ENCODE measurements at regions not wholly inside any gene's neighbourhood (a gene's known extent, or its start where the extent isn't known, plus 50 kb on each side); places are given as distances from the start of the nearest gene placed in this dataset.

DNA sequence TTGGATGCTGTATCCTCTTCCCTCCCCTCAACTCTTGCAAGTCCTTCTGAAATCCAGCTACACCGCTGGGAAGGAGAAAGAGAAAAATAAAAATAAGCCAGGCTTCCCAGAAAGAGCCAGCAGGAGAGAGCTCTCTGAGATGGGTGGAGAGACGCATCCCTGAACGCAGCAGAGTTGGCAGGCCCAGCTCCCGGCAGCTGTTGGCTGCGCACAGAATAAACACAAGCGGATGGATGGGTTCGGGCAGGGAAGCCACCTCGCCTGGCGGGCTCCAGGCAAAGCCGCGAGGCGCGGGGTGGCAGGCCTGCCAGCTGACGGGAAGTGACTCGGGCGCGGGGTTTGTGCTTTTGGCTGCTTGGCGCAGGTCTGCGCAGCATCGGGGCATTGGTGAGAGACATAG lies 537.7 kb downstream of the MIAT start:
- ATAC-seq (ENCODE audit: insufficient read depth, low FRiP score) (no peak), DNase-seq (peak; percentile 79 to 86 (median 82))
- TF ChIP-seq, protein P1, sequence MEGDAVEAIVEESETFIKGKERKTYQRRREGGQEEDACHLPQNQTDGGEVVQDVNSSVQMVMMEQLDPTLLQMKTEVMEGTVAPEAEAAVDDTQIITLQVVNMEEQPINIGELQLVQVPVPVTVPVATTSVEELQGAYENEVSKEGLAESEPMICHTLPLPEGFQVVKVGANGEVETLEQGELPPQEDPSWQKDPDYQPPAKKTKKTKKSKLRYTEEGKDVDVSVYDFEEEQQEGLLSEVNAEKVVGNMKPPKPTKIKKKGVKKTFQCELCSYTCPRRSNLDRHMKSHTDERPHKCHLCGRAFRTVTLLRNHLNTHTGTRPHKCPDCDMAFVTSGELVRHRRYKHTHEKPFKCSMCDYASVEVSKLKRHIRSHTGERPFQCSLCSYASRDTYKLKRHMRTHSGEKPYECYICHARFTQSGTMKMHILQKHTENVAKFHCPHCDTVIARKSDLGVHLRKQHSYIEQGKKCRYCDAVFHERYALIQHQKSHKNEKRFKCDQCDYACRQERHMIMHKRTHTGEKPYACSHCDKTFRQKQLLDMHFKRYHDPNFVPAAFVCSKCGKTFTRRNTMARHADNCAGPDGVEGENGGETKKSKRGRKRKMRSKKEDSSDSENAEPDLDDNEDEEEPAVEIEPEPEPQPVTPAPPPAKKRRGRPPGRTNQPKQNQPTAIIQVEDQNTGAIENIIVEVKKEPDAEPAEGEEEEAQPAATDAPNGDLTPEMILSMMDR (IDR thresholded peaks at IDR 0.05; ENCODE audit: control extremely low read depth, extremely low read depth): no peak
- Histone ChIP-seq H3K4me3 (no peak overlapping the region), H3K36me3 (ENCODE audit: control insufficient read depth in 4 of 4, insufficient read depth in 4 of 4, low read length in 4 of 4) (no peaks in the 10 kb centered on the region), H3K27me3 (ENCODE audit: control insufficient read depth in 3 of 3, insufficient read depth in 3 of 3, low read length in 2 of 3) (peaks cover 0 to 4% (median 2%) of the 10 kb centered on the region in 3 donors), H3K4me1 (ENCODE audit: control insufficient read depth in 5 of 5, insufficient read depth in 5 of 5, low read length in 5 of 5) (peaks cover 0 to 6% (median 0%) of the 10 kb centered on the region in 5 donors), H3K9ac (ENCODE audit: insufficient read depth in 1 of 2, low read length in 2 of 2) (no peak overlapping the region), H3K27ac (ENCODE audit: low read depth in 1 of 2, low read length in 1 of 2) (no peak overlapping the region), H3K9me3 (ENCODE audit: control insufficient read depth in 4 of 4, insufficient read depth in 3 of 4, low read length in 3 of 4) (peaks cover 0 to 4% (median 0%) of the 10 kb centered on the region in 4 donors)
- 68 to 85% methylated on average over 20 of the region's 20 CpGs for WGBS, 2 donors

DNA sequence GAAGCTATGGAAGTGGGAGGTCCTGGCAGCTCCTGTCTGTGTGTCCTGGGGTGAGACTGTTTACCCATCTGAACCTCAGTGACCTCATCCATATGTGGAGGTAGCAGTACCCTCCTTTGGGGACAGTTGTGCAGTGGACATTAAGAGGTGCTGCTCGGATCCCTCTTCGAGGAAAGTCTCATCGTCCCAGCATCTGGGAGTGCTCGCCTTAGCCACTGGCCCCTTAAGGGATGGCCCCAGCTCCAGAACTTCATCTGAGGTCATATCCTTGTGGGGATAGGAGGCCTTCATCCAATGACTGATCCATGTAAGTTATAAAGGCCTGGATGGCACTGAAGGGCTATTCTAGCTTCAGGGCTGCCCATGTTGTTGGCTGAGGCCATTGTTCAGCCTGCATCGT lies 538.1 kb downstream of the MIAT start:
- ATAC-seq (ENCODE audit: insufficient read depth, low FRiP score) (no peak), DNase-seq (no peak)
- Histone ChIP-seq H3K27me3 (ENCODE audit: control insufficient read depth in 3 of 3, insufficient read depth in 3 of 3, low read length in 2 of 3) (peaks cover 0 to 4% (median 2%) of the 10 kb centered on the region in 3 donors), H3K4me3 (no peak overlapping the region), H3K36me3 (ENCODE audit: control insufficient read depth in 4 of 4, insufficient read depth in 4 of 4, low read length in 4 of 4) (no peaks in the 10 kb centered on the region), H3K9me3 (ENCODE audit: control insufficient read depth in 4 of 4, insufficient read depth in 3 of 4, low read length in 3 of 4) (peaks cover 0 to 4% (median 0%) of the 10 kb centered on the region in 4 donors), H3K9ac (ENCODE audit: insufficient read depth in 1 of 2, low read length in 2 of 2) (no peak overlapping the region), H3K4me1 (ENCODE audit: control insufficient read depth in 5 of 5, insufficient read depth in 5 of 5, low read length in 5 of 5) (peaks cover 0 to 6% (median 0%) of the 10 kb centered on the region in 5 donors), H3K27ac (ENCODE audit: low read depth in 1 of 2, low read length in 1 of 2) (no peak overlapping the region)
- 90 to 91% methylated on average over 5 of the region's 5 CpGs for WGBS, 2 donors
- TF ChIP-seq, protein P1 (IDR thresholded peaks at IDR 0.05; ENCODE audit: control extremely low read depth, extremely low read depth): no peak

DNA sequence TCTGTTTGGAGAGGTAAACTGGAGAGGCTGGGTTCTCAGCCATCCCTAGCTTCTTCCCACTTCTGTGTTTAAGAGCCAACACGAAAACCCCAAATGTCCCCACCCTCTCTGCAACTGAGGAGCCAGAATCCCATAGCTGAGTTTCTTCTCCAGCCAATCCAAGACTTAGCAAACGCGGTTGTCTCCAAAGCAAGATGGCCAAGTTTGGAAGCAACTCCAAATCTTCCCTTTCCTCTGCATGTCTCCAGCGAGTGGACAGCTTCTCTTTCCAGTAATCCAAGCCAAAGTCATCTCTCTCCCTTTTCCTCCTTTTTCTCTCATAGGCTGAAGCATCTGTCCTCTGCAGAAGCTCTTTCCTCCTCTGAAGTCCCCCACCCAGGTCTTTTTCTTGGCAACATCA lies 539.2 kb downstream of the MIAT start:
- H3K4me1 ChIP-seq (ENCODE audit: control insufficient read depth in 5 of 5, insufficient read depth in 5 of 5, low read length in 5 of 5): peaks cover 0 to 6% (median 0%) of the 10 kb centered on the region in 5 donors
- 73 to 82% methylated on average over 4 of the region's 4 CpGs for WGBS, 2 donors
- H3K4me3 ChIP-seq: no peak overlapping the region
- TF ChIP-seq, protein P1 (IDR thresholded peaks at IDR 0.05; ENCODE audit: control extremely low read depth, extremely low read depth): no peak
- no peak overlapping the region for H3K27ac ChIP-seq (ENCODE audit: low read depth in 1 of 2, low read length in 1 of 2)
- H3K9me3 ChIP-seq (ENCODE audit: control insufficient read depth in 4 of 4, insufficient read depth in 3 of 4, low read length in 3 of 4): no peaks in the 10 kb centered on the region
- H3K27me3 ChIP-seq (ENCODE audit: control insufficient read depth in 3 of 3, insufficient read depth in 3 of 3, low read length in 2 of 3): peaks cover 0 to 4% (median 2%) of the 10 kb centered on the region in 3 donors
- no peak overlapping the region for H3K9ac ChIP-seq (ENCODE audit: insufficient read depth in 1 of 2, low read length in 2 of 2)
- DNase-seq (no peak), ATAC-seq (ENCODE audit: insufficient read depth, low FRiP score) (no peak)
- H3K36me3 ChIP-seq (ENCODE audit: control insufficient read depth in 4 of 4, insufficient read depth in 4 of 4, low read length in 4 of 4): no peaks in the 10 kb centered on the region

DNA sequence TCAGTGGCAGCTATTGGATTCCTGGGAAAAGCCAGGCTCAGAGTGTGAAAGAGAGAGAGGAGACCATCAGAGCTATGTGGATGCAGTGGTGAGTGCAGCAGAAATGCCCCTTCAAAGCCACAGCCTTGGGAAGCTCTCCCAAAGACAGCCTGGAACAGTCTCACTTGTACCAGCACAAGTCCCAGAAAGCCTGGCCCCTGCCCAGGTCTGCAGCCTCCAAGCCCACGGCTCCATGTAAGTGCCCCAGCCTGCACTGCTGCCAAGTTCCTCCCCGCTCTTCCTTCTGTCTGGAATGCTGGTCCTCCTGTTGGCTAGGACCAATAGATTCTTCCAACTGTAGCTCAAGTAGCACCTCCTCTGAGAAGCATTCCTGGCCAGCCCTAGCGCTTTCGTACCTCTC lies 539.7 kb downstream of the MIAT start:
- Histone ChIP-seq H3K4me1 (ENCODE audit: control insufficient read depth in 5 of 5, insufficient read depth in 5 of 5, low read length in 5 of 5) (peaks cover 0 to 6% (median 0%) of the 10 kb centered on the region in 5 donors), H3K27ac (ENCODE audit: low read depth in 1 of 2, low read length in 1 of 2) (no peak overlapping the region), H3K36me3 (ENCODE audit: control insufficient read depth in 4 of 4, insufficient read depth in 4 of 4, low read length in 4 of 4) (no peaks in the 10 kb centered on the region), H3K4me3 (no peak overlapping the region), H3K9ac (ENCODE audit: insufficient read depth in 1 of 2, low read length in 2 of 2) (no peak overlapping the region), H3K27me3 (ENCODE audit: control insufficient read depth in 3 of 3, insufficient read depth in 3 of 3, low read length in 2 of 3) (peaks cover 0 to 4% (median 2%) of the 10 kb centered on the region in 3 donors), H3K9me3 (ENCODE audit: control insufficient read depth in 4 of 4, insufficient read depth in 3 of 4, low read length in 3 of 4) (no peaks in the 10 kb centered on the region)
- TF ChIP-seq, protein P1 (IDR thresholded peaks at IDR 0.05; ENCODE audit: control extremely low read depth, extremely low read depth): no peak
- no peak for DNase-seq
- 62 to 88% methylated on average over 4 of the region's 4 CpGs for WGBS, 2 donors
- ATAC-seq (ENCODE audit: insufficient read depth, low FRiP score): no peak

Data from lung (tissue), 11 donors.